ENCODE measurements at regions not wholly inside any gene's neighbourhood (a gene's known extent, or its start where the extent isn't known, plus 50 kb on each side); places are given as distances from the start of the nearest gene placed in this dataset.
A peak's percentile ranks its signal among the peaks of the same experiment; 100 is the strongest.

- DNase-seq (ENCODE audit: low read depth in 3 of 3, low spot score in 1 of 3): no peak
These were observed 150.3 kb upstream of the SPRY4 start for GRCh38 chr5:142475102-142475513.

GRCh38 chr5:142474431-142475094 lies 149.7 kb upstream of the SPRY4 start:
- no peak for DNase-seq (ENCODE audit: low read depth in 3 of 3, low spot score in 1 of 3)

GRCh38 chr5:142473038-142473437 lies 148.2 kb upstream of the SPRY4 start:
- DNase-seq (ENCODE audit: low read depth in 3 of 3, low spot score in 1 of 3): no peak

GRCh38 chr5:142472306-142472951 lies 147.6 kb upstream of the SPRY4 start:
- DNase-seq (ENCODE audit: low read depth in 3 of 3, low spot score in 1 of 3): peak; percentile 2 to 11 (median 8)

- no peak for DNase-seq (ENCODE audit: low read depth in 3 of 3, low spot score in 1 of 3)
These were observed 141.6 kb upstream of the SPRY4 start for GRCh38 chr5:142466195-142466971.

- no peak for DNase-seq (ENCODE audit: low read depth in 3 of 3, low spot score in 1 of 3)
These were observed 140.7 kb upstream of the SPRY4 start for GRCh38 chr5:142465476-142465875.

GRCh38 chr5:142463904-142464303 lies 139.1 kb upstream of the SPRY4 start:
- no peak for DNase-seq (ENCODE audit: low read depth in 3 of 3, low spot score in 1 of 3)

- DNase-seq (ENCODE audit: low read depth in 3 of 3, low spot score in 1 of 3): no peak
These were observed 136.3 kb upstream of the SPRY4 start for GRCh38 chr5:142461028-142461590.

GRCh38 chr5:142459209-142459608 lies 134.4 kb upstream of the SPRY4 start:
- no peak for DNase-seq (ENCODE audit: low read depth in 3 of 3, low spot score in 1 of 3)

GRCh38 chr5:142455856-142456255 lies 131.0 kb upstream of the SPRY4 start:
- DNase-seq (ENCODE audit: low read depth in 3 of 3, low spot score in 1 of 3): no peak

GRCh38 chr5:142453932-142454331 lies 129.1 kb upstream of the SPRY4 start:
- DNase-seq (ENCODE audit: low read depth in 3 of 3, low spot score in 1 of 3): no peak

- no peak for DNase-seq (ENCODE audit: low read depth in 3 of 3, low spot score in 1 of 3)
These were observed 125.6 kb upstream of the SPRY4 start for GRCh38 chr5:142450419-142450818.

GRCh38 chr5:142447887-142448286 lies 123.1 kb upstream of the SPRY4 start:
- no peak for DNase-seq (ENCODE audit: low read depth in 3 of 3, low spot score in 1 of 3)

- no peak for DNase-seq (ENCODE audit: low read depth in 3 of 3, low spot score in 1 of 3)
These were observed 122.1 kb upstream of the SPRY4 start for GRCh38 chr5:142446960-142447279.

GRCh38 chr5:142446131-142446959 lies 121.5 kb upstream of the SPRY4 start:
- no peak for DNase-seq (ENCODE audit: low read depth in 3 of 3, low spot score in 1 of 3)

- no peak for DNase-seq (ENCODE audit: low read depth in 3 of 3, low spot score in 1 of 3)
These were observed 120.4 kb upstream of the SPRY4 start for GRCh38 chr5:142445266-142445665.

GRCh38 chr5:142441616-142442015 lies 116.8 kb upstream of the SPRY4 start:
- DNase-seq (ENCODE audit: low read depth in 3 of 3, low spot score in 1 of 3): no peak

- DNase-seq (ENCODE audit: low read depth in 3 of 3, low spot score in 1 of 3): no peak
These were observed 114.5 kb upstream of the SPRY4 start for GRCh38 chr5:142439207-142439860.

- no peak for DNase-seq (ENCODE audit: low read depth in 3 of 3, low spot score in 1 of 3)
These were observed 113.8 kb upstream of the SPRY4 start for GRCh38 chr5:142438573-142438972.

- DNase-seq (ENCODE audit: low read depth in 3 of 3, low spot score in 1 of 3): no peak
These were observed 112.7 kb upstream of the SPRY4 start for GRCh38 chr5:142437563-142437962.
